SHP77 treated with DMSO at 0.1 percent for 48 hours (cell line): ENCODE measurements at regions not wholly inside any gene's neighbourhood (a gene's known extent, or its start where the extent isn't known, plus 50 kb on each side); places are given as distances from the start of the nearest gene placed in this dataset.

ENCODE experiments used
- DNase-seq: peaks from one replicate; lab custom pipeline; 2025; lab: John Stamatoyannopoulos, UW

GRCh38 chr4:160224049-160224448, 1121.2 kb downstream of the RAPGEF2 start:
- DNase-seq, result no peak

- DNase-seq, result no peak
Measured at GRCh38 chr4:160233141-160233540, 1130.3 kb downstream of the RAPGEF2 start.

GRCh38 chr4:160235285-160235684, 1132.4 kb downstream of the RAPGEF2 start:
- no peak for DNase-seq

GRCh38 chr4:160235771-160236170, 1132.9 kb downstream of the RAPGEF2 start:
- DNase-seq, result no peak

GRCh38 chr4:160238790-160239189, 1135.9 kb downstream of the RAPGEF2 start:
- no peak for DNase-seq

GRCh38 chr4:160247091-160247656, 1144.3 kb downstream of the RAPGEF2 start:
- no peak for DNase-seq

GRCh38 chr4:160251522-160252170, 1148.8 kb downstream of the RAPGEF2 start:
- no peak for DNase-seq

- no peak for DNase-seq
Measured at GRCh38 chr4:160257318-160257717, 1154.4 kb downstream of the RAPGEF2 start.

- DNase-seq, result no peak
Measured at GRCh38 chr4:160265014-160265413, 1162.1 kb downstream of the RAPGEF2 start.

- no peak for DNase-seq
Measured at GRCh38 chr4:160265836-160266235, 1163.0 kb downstream of the RAPGEF2 start.

- no peak for DNase-seq
Measured at GRCh38 chr4:160276785-160277325, 1174.0 kb downstream of the RAPGEF2 start.

GRCh38 chr4:160283081-160283480, 1180.2 kb downstream of the RAPGEF2 start:
- DNase-seq, result no peak

- no peak for DNase-seq
Measured at GRCh38 chr4:160284516-160284915, 1181.6 kb downstream of the RAPGEF2 start.

GRCh38 chr4:160286051-160286450, 1183.2 kb downstream of the RAPGEF2 start:
- no peak for DNase-seq

- DNase-seq, result no peak
Measured at GRCh38 chr4:160296476-160296875, 1193.6 kb downstream of the RAPGEF2 start.

GRCh38 chr4:160299177-160299576, 1196.3 kb downstream of the RAPGEF2 start:
- DNase-seq, result no peak

GRCh38 chr4:160299608-160300007, 1196.7 kb downstream of the RAPGEF2 start:
- DNase-seq, result no peak

- DNase-seq, result no peak
Measured at GRCh38 chr4:160316036-160316435, 1213.2 kb downstream of the RAPGEF2 start.

- no peak for DNase-seq
Measured at GRCh38 chr4:160318567-160319220, 1215.8 kb downstream of the RAPGEF2 start.

- DNase-seq, result no peak
Measured at GRCh38 chr4:160319221-160319867, 1216.5 kb downstream of the RAPGEF2 start.

GRCh38 chr4:160319868-160320260, 1217.0 kb downstream of the RAPGEF2 start:
- no peak for DNase-seq

- no peak for DNase-seq
Measured at GRCh38 chr4:160326110-160326509, 1223.2 kb downstream of the RAPGEF2 start.

GRCh38 chr4:160347197-160347596, 1244.3 kb downstream of the RAPGEF2 start:
- no peak for DNase-seq
